MM.1S (cell line): ENCODE measurements at regions not wholly inside any gene's neighbourhood (a gene's known extent, or its start where the extent isn't known, plus 50 kb on each side); places are given as distances from the start of the nearest gene placed in this dataset.

Experiments used
- CTCF ChIP-seq: fragments of 300-600 bp; sonication (generic); IDR thresholded peaks from 2 replicates; pipeline ENCODE4 v1.5.1; 2016; ENCODE audit warnings: antibody characterized with exemption, low read length, mixed read lengths
- EZH2phosphoT487 ChIP-seq: fragments of 300-600 bp; sonication (generic); IDR thresholded peaks from 2 replicates; pipeline ENCODE4 v1.6.1; 2018; ENCODE audit warnings: antibody characterized with exemption, low read length

- TF ChIP-seq CTCF (no peak), EZH2phosphoT487 (no peak)
Measured at GRCh38 chrX:11886745-11887144, 128.7 kb downstream of the MSL3 start.
